ENCODE measurements at regions not wholly inside any gene's neighbourhood (a gene's known extent, or its start where the extent isn't known, plus 50 kb on each side); places are given as distances from the start of the nearest gene placed in this dataset.

DNA sequence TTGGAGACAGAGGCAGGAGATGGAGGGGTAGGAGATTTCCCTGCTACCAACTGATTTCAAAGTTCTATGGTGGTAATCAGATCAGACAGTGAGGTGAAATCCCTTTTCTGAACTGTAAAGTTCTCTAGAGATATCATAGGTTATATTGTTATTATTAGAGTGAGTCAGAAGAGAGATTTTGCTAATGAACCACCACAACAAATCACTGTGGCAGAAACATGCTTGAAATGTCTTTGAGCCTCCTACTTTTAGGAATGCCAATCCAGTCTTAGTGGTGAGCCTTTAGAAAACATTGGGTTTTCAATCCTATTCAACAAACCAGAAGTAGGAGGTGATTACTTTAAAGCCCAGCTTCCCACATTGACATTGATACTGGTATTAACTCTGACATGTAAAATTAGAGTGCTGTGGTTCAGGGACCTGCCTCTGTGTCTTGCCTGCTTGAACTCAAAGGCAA, 136.7 kb upstream of the CNR1 start:
- TF ChIP-seq, protein P1, sequence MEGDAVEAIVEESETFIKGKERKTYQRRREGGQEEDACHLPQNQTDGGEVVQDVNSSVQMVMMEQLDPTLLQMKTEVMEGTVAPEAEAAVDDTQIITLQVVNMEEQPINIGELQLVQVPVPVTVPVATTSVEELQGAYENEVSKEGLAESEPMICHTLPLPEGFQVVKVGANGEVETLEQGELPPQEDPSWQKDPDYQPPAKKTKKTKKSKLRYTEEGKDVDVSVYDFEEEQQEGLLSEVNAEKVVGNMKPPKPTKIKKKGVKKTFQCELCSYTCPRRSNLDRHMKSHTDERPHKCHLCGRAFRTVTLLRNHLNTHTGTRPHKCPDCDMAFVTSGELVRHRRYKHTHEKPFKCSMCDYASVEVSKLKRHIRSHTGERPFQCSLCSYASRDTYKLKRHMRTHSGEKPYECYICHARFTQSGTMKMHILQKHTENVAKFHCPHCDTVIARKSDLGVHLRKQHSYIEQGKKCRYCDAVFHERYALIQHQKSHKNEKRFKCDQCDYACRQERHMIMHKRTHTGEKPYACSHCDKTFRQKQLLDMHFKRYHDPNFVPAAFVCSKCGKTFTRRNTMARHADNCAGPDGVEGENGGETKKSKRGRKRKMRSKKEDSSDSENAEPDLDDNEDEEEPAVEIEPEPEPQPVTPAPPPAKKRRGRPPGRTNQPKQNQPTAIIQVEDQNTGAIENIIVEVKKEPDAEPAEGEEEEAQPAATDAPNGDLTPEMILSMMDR (IDR thresholded peaks at IDR 0.05; ENCODE audit: poor library complexity): no peak
- no peak for TF ChIP-seq EZH2phosphoT487 (IDR thresholded peaks at IDR 0.05; ENCODE audit: low read depth, severe bottlenecking, unreplicated experiment)
